Ishikawa (cell line): ENCODE measurements at regions not wholly inside any gene's neighbourhood (a gene's known extent, or its start where the extent isn't known, plus 50 kb on each side); places are given as distances from the start of the nearest gene placed in this dataset.

Source experiments
- CEBPB ChIP-seq: IDR thresholded peaks from 2 replicates; pipeline ENCODE4 v1.6.1; 2012
- CREB1 ChIP-seq: IDR thresholded peaks from 2 replicates; pipeline ENCODE4 v1.6.1; 2012; ENCODE audit warnings: low read depth
- EGR1 ChIP-seq: IDR thresholded peaks from 2 replicates; pipeline ENCODE4 v1.6.1; 2012
- EP300 ChIP-seq: IDR thresholded peaks from 2 replicates; pipeline ENCODE4 v1.6.1; 2012; ENCODE audit warnings: borderline replicate concordance
- FOXM1 ChIP-seq: IDR thresholded peaks from 2 replicates; pipeline ENCODE4 v1.6.1; 2012; ENCODE audit warnings: low read depth, borderline replicate concordance
- MAX ChIP-seq: IDR thresholded peaks from 2 replicates; pipeline ENCODE4 v1.6.1; 2012
- NFIC ChIP-seq: IDR thresholded peaks from 2 replicates; pipeline ENCODE4 v1.6.1; 2012
- RAD21 ChIP-seq: IDR thresholded peaks from 2 replicates; pipeline ENCODE4 v1.6.1; 2012; ENCODE audit warnings: low read depth
- TAF1 ChIP-seq: IDR thresholded peaks from 2 replicates; pipeline ENCODE4 v1.6.1; 2012; ENCODE audit warnings: low read depth, mild to moderate bottlenecking
- TCF12 ChIP-seq: IDR thresholded peaks from 2 replicates; pipeline ENCODE4 v1.6.1; 2012; ENCODE audit warnings: low read depth
- TEAD4 ChIP-seq: IDR thresholded peaks from 2 replicates; pipeline ENCODE4 v1.6.1; 2012
- YY1 ChIP-seq: IDR thresholded peaks from 2 replicates; pipeline ENCODE4 v1.6.1; 2012; ENCODE audit warnings: low read depth
- ZBTB7A ChIP-seq: IDR thresholded peaks from 2 replicates; pipeline ENCODE4 v1.6.1; 2012; ENCODE audit warnings: low read depth
- TF ChIP-seq, protein P1 (sequence below): IDR thresholded peaks from 2 replicates; pipeline ENCODE4 v1.6.1; 2012; ENCODE audit warnings: low read depth, mild to moderate bottlenecking
- TF ChIP-seq, protein P2 (sequence below): IDR thresholded peaks from 2 replicates; pipeline ENCODE4 v1.6.1; 2012

DNA sequence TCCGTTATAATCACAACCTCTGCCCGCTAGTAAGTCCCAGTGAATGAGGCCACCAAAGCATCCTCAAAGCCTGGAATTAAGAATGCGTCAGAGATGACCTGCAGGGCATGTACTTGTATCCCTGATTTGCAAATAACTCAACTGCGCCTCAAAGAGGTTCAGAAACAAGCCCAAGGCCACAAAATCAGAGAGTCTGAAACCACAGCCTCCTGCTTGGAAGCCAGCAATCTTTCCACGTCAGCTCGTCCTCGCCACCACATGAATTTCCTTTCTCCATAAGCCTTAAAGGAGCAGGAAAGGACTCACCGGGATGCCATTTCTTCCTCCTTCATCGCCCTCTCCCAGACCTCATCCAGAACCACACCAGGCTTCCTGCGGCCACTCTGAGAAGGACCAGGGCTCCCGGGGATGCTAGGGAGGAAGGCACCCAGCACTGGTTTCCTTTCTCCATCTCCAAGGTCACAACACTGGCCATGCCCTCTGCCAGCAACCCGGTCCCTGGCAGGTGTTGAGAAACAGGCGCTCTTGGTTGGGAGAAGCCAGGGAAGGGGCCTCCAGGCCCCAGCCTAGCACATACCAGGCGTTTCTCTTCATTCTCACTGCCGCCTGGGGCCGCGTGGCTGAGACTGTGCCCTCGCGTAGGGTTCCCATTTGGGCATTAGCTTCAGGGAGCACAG, 191.2 kb upstream of the DIO3 start:
- TF ChIP-seq, protein P1, sequence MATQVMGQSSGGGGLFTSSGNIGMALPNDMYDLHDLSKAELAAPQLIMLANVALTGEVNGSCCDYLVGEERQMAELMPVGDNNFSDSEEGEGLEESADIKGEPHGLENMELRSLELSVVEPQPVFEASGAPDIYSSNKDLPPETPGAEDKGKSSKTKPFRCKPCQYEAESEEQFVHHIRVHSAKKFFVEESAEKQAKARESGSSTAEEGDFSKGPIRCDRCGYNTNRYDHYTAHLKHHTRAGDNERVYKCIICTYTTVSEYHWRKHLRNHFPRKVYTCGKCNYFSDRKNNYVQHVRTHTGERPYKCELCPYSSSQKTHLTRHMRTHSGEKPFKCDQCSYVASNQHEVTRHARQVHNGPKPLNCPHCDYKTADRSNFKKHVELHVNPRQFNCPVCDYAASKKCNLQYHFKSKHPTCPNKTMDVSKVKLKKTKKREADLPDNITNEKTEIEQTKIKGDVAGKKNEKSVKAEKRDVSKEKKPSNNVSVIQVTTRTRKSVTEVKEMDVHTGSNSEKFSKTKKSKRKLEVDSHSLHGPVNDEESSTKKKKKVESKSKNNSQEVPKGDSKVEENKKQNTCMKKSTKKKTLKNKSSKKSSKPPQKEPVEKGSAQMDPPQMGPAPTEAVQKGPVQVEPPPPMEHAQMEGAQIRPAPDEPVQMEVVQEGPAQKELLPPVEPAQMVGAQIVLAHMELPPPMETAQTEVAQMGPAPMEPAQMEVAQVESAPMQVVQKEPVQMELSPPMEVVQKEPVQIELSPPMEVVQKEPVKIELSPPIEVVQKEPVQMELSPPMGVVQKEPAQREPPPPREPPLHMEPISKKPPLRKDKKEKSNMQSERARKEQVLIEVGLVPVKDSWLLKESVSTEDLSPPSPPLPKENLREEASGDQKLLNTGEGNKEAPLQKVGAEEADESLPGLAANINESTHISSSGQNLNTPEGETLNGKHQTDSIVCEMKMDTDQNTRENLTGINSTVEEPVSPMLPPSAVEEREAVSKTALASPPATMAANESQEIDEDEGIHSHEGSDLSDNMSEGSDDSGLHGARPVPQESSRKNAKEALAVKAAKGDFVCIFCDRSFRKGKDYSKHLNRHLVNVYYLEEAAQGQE: no peak
- no peak for TF ChIP-seq EGR1
- TF ChIP-seq TCF12: no peak
- no peak for TF ChIP-seq EP300
- TF ChIP-seq RAD21: no peak
- TF ChIP-seq MAX: no peak
- TF ChIP-seq CREB1: no peak
- TF ChIP-seq YY1: no peak
- no peak for TF ChIP-seq TAF1
- no peak for TF ChIP-seq TEAD4

- TF ChIP-seq CREB1: no peak
- TF ChIP-seq YY1: no peak
- TF ChIP-seq FOXM1: no peak
- no peak for TF ChIP-seq NFIC
- no peak for TF ChIP-seq TEAD4
- TF ChIP-seq TCF12: no peak
- TF ChIP-seq RAD21: no peak
- no peak for TF ChIP-seq EP300
- no peak for TF ChIP-seq CEBPB
- no peak for TF ChIP-seq EGR1
- TF ChIP-seq, protein P2, sequence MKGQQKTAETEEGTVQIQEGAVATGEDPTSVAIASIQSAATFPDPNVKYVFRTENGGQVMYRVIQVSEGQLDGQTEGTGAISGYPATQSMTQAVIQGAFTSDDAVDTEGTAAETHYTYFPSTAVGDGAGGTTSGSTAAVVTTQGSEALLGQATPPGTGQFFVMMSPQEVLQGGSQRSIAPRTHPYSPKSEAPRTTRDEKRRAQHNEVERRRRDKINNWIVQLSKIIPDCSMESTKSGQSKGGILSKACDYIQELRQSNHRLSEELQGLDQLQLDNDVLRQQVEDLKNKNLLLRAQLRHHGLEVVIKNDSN: no peak
- TF ChIP-seq TAF1: no peak
- no peak for TF ChIP-seq MAX
- TF ChIP-seq, protein P1: no peak
- TF ChIP-seq ZBTB7A: no peak
Observed at GRCh38 chr14:101370593-101371569, 190.4 kb upstream of the DIO3 start.

- TF ChIP-seq, protein P2: no peak
- no peak for TF ChIP-seq CREB1
- no peak for TF ChIP-seq NFIC
- no peak for TF ChIP-seq TAF1
- no peak for TF ChIP-seq FOXM1
- no peak for TF ChIP-seq YY1
Observed at GRCh38 chr14:101371799-101372793, 189.2 kb upstream of the DIO3 start.

- TF ChIP-seq CEBPB: no peak
- TF ChIP-seq MAX: no peak
- no peak for TF ChIP-seq CREB1
- TF ChIP-seq, protein P2: no peak
- TF ChIP-seq, protein P1: no peak
- no peak for TF ChIP-seq YY1
- no peak for TF ChIP-seq FOXM1
- no peak for TF ChIP-seq TEAD4
- TF ChIP-seq EP300: no peak
- TF ChIP-seq EGR1: no peak
- TF ChIP-seq RAD21: no peak
- no peak for TF ChIP-seq TCF12
- TF ChIP-seq ZBTB7A: no peak
- TF ChIP-seq TAF1: no peak
- no peak for TF ChIP-seq NFIC
Observed at GRCh38 chr14:101372894-101373620, 188.2 kb upstream of the DIO3 start.
